ENCODE measurements at regions not wholly inside any gene's neighbourhood (a gene's known extent, or its start where the extent isn't known, plus 50 kb on each side); places are given as distances from the start of the nearest gene placed in this dataset.

GRCh38 chr15:70280781-70281180 is 183.1 kb upstream of the TLE3 start:
- intact Hi-C loops (cut with DNase I): no loop called here
- DNase-seq (no peak), ATAC-seq (ENCODE audit: poor library complexity) (no peak)

GRCh38 chr15:70279096-70279495 is 181.4 kb upstream of the TLE3 start:
- ATAC-seq (ENCODE audit: poor library complexity) (no peak), DNase-seq (no peak)
- intact Hi-C loops (cut with DNase I): no loop called here

- DNase-seq (no peak), ATAC-seq (ENCODE audit: poor library complexity) (no peak)
- intact Hi-C loops (cut with DNase I): no loop called here
Measured at GRCh38 chr15:70278644-70279043, 180.9 kb upstream of the TLE3 start.

- ATAC-seq (ENCODE audit: poor library complexity): no peak
- DNase-seq: no peak
- intact Hi-C loops (cut with DNase I): no loop called here
Measured at GRCh38 chr15:70277556-70277955, 179.8 kb upstream of the TLE3 start.

GRCh38 chr15:70276401-70276800 is 178.7 kb upstream of the TLE3 start:
- ATAC-seq (ENCODE audit: poor library complexity) (no peak), DNase-seq (no peak)
- intact Hi-C loops (cut with DNase I): no loop called here

- DNase-seq (no peak), ATAC-seq (ENCODE audit: poor library complexity) (no peak)
- intact Hi-C loops (cut with DNase I): no loop called here
Measured at GRCh38 chr15:70275461-70276138, 177.9 kb upstream of the TLE3 start.

- intact Hi-C loops (cut with DNase I): no loop called here
- DNase-seq: no peak
- no peak for ATAC-seq (ENCODE audit: poor library complexity)
Measured at GRCh38 chr15:70274908-70275307, 177.2 kb upstream of the TLE3 start.

- no peak for DNase-seq
- no peak for ATAC-seq (ENCODE audit: poor library complexity)
- intact Hi-C loops (cut with DNase I): no loop called here
Measured at GRCh38 chr15:70274255-70274880, 176.7 kb upstream of the TLE3 start.

- ATAC-seq (ENCODE audit: poor library complexity): no peak
- intact Hi-C loops (cut with DNase I): no loop called here
- DNase-seq: no peak
Measured at GRCh38 chr15:70273808-70274207, 176.1 kb upstream of the TLE3 start.

GRCh38 chr15:70272565-70273355 is 175.0 kb upstream of the TLE3 start:
- ATAC-seq (ENCODE audit: poor library complexity) (no peak), DNase-seq (no peak)
- intact Hi-C loops (cut with DNase I): no loop called here

- no peak for DNase-seq
- ATAC-seq (ENCODE audit: poor library complexity): peak; percentile 59
- intact Hi-C loops (cut with DNase I): no loop called here
Measured at GRCh38 chr15:70271422-70272088, 173.8 kb upstream of the TLE3 start.

GRCh38 chr15:70270752-70271111 is 173.0 kb upstream of the TLE3 start:
- intact Hi-C loops (cut with DNase I): no loop called here
- peak; percentile 34 for ATAC-seq (ENCODE audit: poor library complexity)
- DNase-seq: no peak

GRCh38 chr15:70269991-70270751 is 172.5 kb upstream of the TLE3 start:
- intact Hi-C loops (cut with DNase I): loop anchor here (10.0 kb wide), 1 partner anchor 165 kb away; no protein-coding TSS in a partner anchor
- ATAC-seq (ENCODE audit: poor library complexity) (peak; percentile 21), DNase-seq (peak; percentile 61)

GRCh38 chr15:70269311-70269911 is 171.7 kb upstream of the TLE3 start:
- DNase-seq (no peak), ATAC-seq (ENCODE audit: poor library complexity) (no peak)
- intact Hi-C loops (cut with DNase I): loop anchor here (10.0 kb wide), 1 partner anchor 165 kb away; no protein-coding TSS in a partner anchor

- ATAC-seq (ENCODE audit: poor library complexity) (no peak), DNase-seq (no peak)
- intact Hi-C loops (cut with DNase I): loop anchor here (10.0 kb wide), 1 partner anchor 164 kb away; no protein-coding TSS in a partner anchor
Measured at GRCh38 chr15:70268698-70269251, 171.1 kb upstream of the TLE3 start.

GRCh38 chr15:70267879-70268278 is 170.2 kb upstream of the TLE3 start:
- intact Hi-C loops (cut with DNase I): loop anchor here (10.0 kb wide), 1 partner anchor 163 kb away; no protein-coding TSS in a partner anchor

GRCh38 chr15:70267306-70267705 is 169.6 kb upstream of the TLE3 start:
- intact Hi-C loops (cut with DNase I): loop anchor here (10.0 kb wide), 1 partner anchor 163 kb away; no protein-coding TSS in a partner anchor
- ATAC-seq (ENCODE audit: poor library complexity) (no peak), DNase-seq (no peak)

More at GRCh38 chr15:70267879-70268278, 170.2 kb upstream of the TLE3 start:
- no peak for ATAC-seq (ENCODE audit: poor library complexity)
- no peak for DNase-seq

Measured in Right ventricle myocardium superior (tissue), 1 donor.